B cell (primary cell): ENCODE measurements at regions not wholly inside any gene's neighbourhood (a gene's known extent, or its start where the extent isn't known, plus 50 kb on each side); places are given as distances from the start of the nearest gene placed in this dataset.

Experiments used
- ATAC-seq: fragments of 200-7000 bp; cut with Tn5 transposase; one replicate; pipeline ENCODE4 v1.10.0; 2021; ENCODE audit warnings: low read depth, mild to moderate bottlenecking, moderate number of reproducible peaks, moderate library complexity
- CTCF ChIA-PET: fragments of 350-600 bp; sonication (Branson Sonifier 250); formaldehyde crosslinking; loops from one replicate; lab custom pipeline; 2021; ENCODE audit warnings: antibody characterized with exemption, inconsistent platforms; lab: Charles Lee
- POLR2A ChIA-PET: fragments of 350-600 bp; sonication (Branson Sonifier 250); formaldehyde crosslinking; loops from one replicate; lab custom pipeline; 2021; ENCODE audit warnings: antibody characterized with exemption; lab: Charles Lee
- DNase-seq: peaks from one replicate; pipeline ENCODE4 v3.0.0; 2013
- H2AFZ ChIP-seq: 2 replicates; pipeline ENCODE4 v1.6.1; 2012; ENCODE audit warnings: mild to moderate bottlenecking, low read depth, low read length; ENCODE audit not compliant: insufficient read depth, poor library complexity, severe bottlenecking
- H3K27ac ChIP-seq, 2 donors: 1 replicate in 1 of 2; 2 replicates in 1 of 2; pipeline ENCODE4 v1.5.1; 2012 to 2013; ENCODE audit warnings: low read length in 2 of 2, mild to moderate bottlenecking in 2 of 2, moderate library complexity in 1 of 2
- H3K27me3 ChIP-seq, 4 experiments: fragments of 200-600 bp in 1 of 4; sonication (generic) in 1 of 4; replicated peaks in 1 of 4; 1 replicate in 2 of 4; 2 replicates in 2 of 4; pipeline versions ENCODE4 v1.6.1 to v1.7.0; 2013 to 2016; ENCODE audit warnings: low read length in 3 of 4, mild to moderate bottlenecking in 2 of 4, mixed read lengths in 1 of 4, moderate library complexity in 1 of 4; ENCODE audit not compliant: insufficient read depth in 4 of 4, control insufficient read depth in 3 of 4; ENCODE audit errors: control extremely low read depth in 1 of 4
- H3K36me3 ChIP-seq, 2 experiments: replicated peaks in 1 of 2; 1 replicate in 1 of 2; 2 replicates in 1 of 2; pipeline versions ENCODE4 v1.6.1 to v1.7.1; 2013; ENCODE audit warnings: low read length in 1 of 2; ENCODE audit not compliant: insufficient read depth in 2 of 2, control insufficient read depth in 1 of 2; ENCODE audit errors: control extremely low read depth in 1 of 2, extremely low read depth in 1 of 2
- H3K4me1 ChIP-seq, 2 donors: fragments of 200-600 bp in 1 of 2; sonication (generic) in 1 of 2; 1 replicate in 1 of 2; 2 replicates in 1 of 2; pipeline versions ENCODE4 v1.5.1 to v1.6.1; 2013 to 2017; ENCODE audit warnings: low read length in 2 of 2; ENCODE audit not compliant: control insufficient read depth in 2 of 2, insufficient read depth in 2 of 2
- H3K4me2 ChIP-seq: replicated peaks from 2 replicates; pipeline ENCODE3; 2012; ENCODE audit warnings: mild to moderate bottlenecking, low read depth, low read length; ENCODE audit not compliant: poor library complexity, severe bottlenecking
- H3K4me3 ChIP-seq, 5 experiments: fragments of 200-600 bp in 1 of 5; sonication (generic) in 1 of 5; 1 replicate in 3 of 5; 2 replicates in 2 of 5; pipeline versions ENCODE4 v1.5.1 to v1.7.0; 2011 to 2016; ENCODE audit warnings: low read length in 4 of 5, mild to moderate bottlenecking in 4 of 5, low read depth in 2 of 5, control low read depth in 1 of 5, moderate library complexity in 1 of 5; ENCODE audit not compliant: insufficient read depth in 1 of 5; ENCODE audit errors: control extremely low read depth in 1 of 5, extremely low read depth in 1 of 5
- H3K79me2 ChIP-seq: fragments of 200-600 bp; sonication (generic); one replicate; pipeline ENCODE4 v1.6.0; 2016; ENCODE audit warnings: low read length; ENCODE audit not compliant: control insufficient read depth, insufficient read depth
- H3K9ac ChIP-seq: fragments of 200-600 bp; sonication (generic); 2 replicates; pipeline ENCODE4 v1.6.1; 2017; ENCODE audit warnings: mild to moderate bottlenecking, low read length, moderate library complexity
- H3K9me3 ChIP-seq, 3 donors: one replicate each; pipeline versions ENCODE4 v1.6.1 to v1.7.1; 2013; ENCODE audit warnings: low read length in 2 of 3; ENCODE audit not compliant: control insufficient read depth in 2 of 3, insufficient read depth in 1 of 3; ENCODE audit errors: control extremely low read depth in 1 of 3
- H4K20me1 ChIP-seq: 2 replicates; pipeline ENCODE4 v1.6.0; 2012; ENCODE audit warnings: mild to moderate bottlenecking, low read length; ENCODE audit not compliant: insufficient read depth, control insufficient read depth, poor library complexity, severe bottlenecking
- H3K27ac Mint-ChIP-seq: one replicate; pipeline ENCODE4 v1.8.0; 2021; ENCODE audit warnings: mixed read lengths
- H3K27me3 Mint-ChIP-seq: one replicate; pipeline ENCODE4 v1.8.0; 2021; ENCODE audit warnings: mixed read lengths
- H3K4me1 Mint-ChIP-seq: one replicate; pipeline ENCODE4 v1.8.0; 2021; ENCODE audit warnings: mixed read lengths
- H3K4me3 Mint-ChIP-seq: one replicate; pipeline ENCODE4 v1.8.0; 2021; ENCODE audit warnings: mixed read lengths
- H3K9me3 Mint-ChIP-seq: one replicate; pipeline ENCODE4 v1.8.0; 2022; ENCODE audit warnings: mixed read lengths; ENCODE audit not compliant: insufficient read depth
- CTCF ChIP-seq: fragments of 200-600 bp; IDR thresholded peaks from one replicate; pipeline ENCODE4 v1.8.0; 2022; ENCODE audit warnings: antibody characterized with exemption, mild to moderate bottlenecking
- EZH2 ChIP-seq: IDR thresholded peaks from 2 replicates; pipeline ENCODE4 v1.6.1; 2012; ENCODE audit warnings: borderline replicate concordance, low read depth, mild to moderate bottlenecking, moderate library complexity, low read length; ENCODE audit not compliant: insufficient read depth, poor library complexity, severe bottlenecking
- WGBS: methylation state at CpG from one replicate; pipeline ENCODE4 v1.1.5; 2013; ENCODE audit warnings: missing lambda C conversion rate; ENCODE audit not compliant: insufficient coverage; 5-methylcytosine and 5-hydroxymethylcytosine counted together
- intact Hi-C: fragments of 100-400 bp; cut with micrococcal nuclease; formaldehyde crosslinking; loops from one replicate; pipeline ENCODE4 v1.10.0; 2022

DNA sequence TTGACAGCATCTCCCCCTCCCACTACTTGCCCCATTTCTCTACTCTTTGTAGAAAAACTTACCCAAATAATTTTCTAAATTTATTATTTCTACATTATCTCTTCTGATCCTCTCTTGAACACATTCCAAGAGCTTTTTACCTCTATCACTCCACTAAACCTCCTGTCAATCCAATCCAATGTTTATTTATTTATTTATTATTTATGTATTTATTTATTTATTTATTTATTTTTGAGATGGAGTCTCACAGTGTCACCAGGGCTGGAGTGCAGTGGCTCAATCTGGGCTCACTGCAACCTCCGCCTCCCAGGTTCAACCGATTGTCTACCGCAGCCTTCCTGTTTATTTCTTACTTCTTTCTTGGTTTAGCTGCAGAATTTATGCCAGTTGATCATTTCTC lies 178.5 kb upstream of the GAS1 start:
- no peak overlapping the region for H3K9ac ChIP-seq
- no peaks in the 10 kb centered on the region for H3K9me3 Mint-ChIP-seq
- H3K27ac Mint-ChIP-seq: no peak overlapping the region
- peaks cover 4% of the 10 kb centered on the region for H3K27me3 Mint-ChIP-seq
- POLR2A ChIA-PET: no interaction called here
- peaks cover 0 to 3% (median 0%) of the 10 kb centered on the region in 4 experiments for H3K27me3 ChIP-seq
- intact Hi-C loops: no loop called here
- TF ChIP-seq CTCF (no peak), EZH2 (no peak)
- H3K4me1 Mint-ChIP-seq: no peaks in the 10 kb centered on the region
- no peak overlapping the region for H3K27ac ChIP-seq
- no peak overlapping the region for H3K4me3 Mint-ChIP-seq
- H3K9me3 ChIP-seq: no peaks in the 10 kb centered on the region
- WGBS: 94% methylated on average over 3 of the region's 3 CpGs
- H3K79me2 ChIP-seq: no peaks in the 10 kb centered on the region
- H3K4me3 ChIP-seq: no peak overlapping the region
- no peaks in the 10 kb centered on the region for H3K4me1 ChIP-seq
- H4K20me1 ChIP-seq: no peaks in the 10 kb centered on the region
- DNase-seq: no peak
- no peaks in the 10 kb centered on the region for H3K36me3 ChIP-seq
- no peak for ATAC-seq
- H3K4me2 ChIP-seq: no peak overlapping the region
- no peak overlapping the region for H2AFZ ChIP-seq
- CTCF ChIA-PET: no interaction called here

GRCh38 chr9:87127543-87127942 lies 180.2 kb upstream of the GAS1 start:
- peaks cover 4% of the 10 kb centered on the region for H3K27me3 Mint-ChIP-seq
- Histone ChIP-seq H2AFZ (no peak overlapping the region), H3K79me2 (no peaks in the 10 kb centered on the region), H3K9ac (no peak overlapping the region), H3K27me3 (peaks cover 0 to 3% (median 0%) of the 10 kb centered on the region in 4 experiments), H3K36me3 (no peaks in the 10 kb centered on the region), H3K27ac (no peak overlapping the region), H3K4me2 (no peak overlapping the region), H3K9me3 (no peaks in the 10 kb centered on the region), H3K4me3 (no peak overlapping the region), H4K20me1 (no peaks in the 10 kb centered on the region), H3K4me1 (no peaks in the 10 kb centered on the region)
- no peak overlapping the region for H3K27ac Mint-ChIP-seq
- CTCF ChIA-PET: no interaction called here
- H3K4me3 Mint-ChIP-seq: no peak overlapping the region
- intact Hi-C loops: no loop called here
- no peak for DNase-seq
- TF ChIP-seq CTCF (no peak), EZH2 (no peak)
- no CpG with 5 or more reads among the region's 1 CpG for WGBS
- POLR2A ChIA-PET: no interaction called here
- H3K9me3 Mint-ChIP-seq: no peaks in the 10 kb centered on the region
- H3K4me1 Mint-ChIP-seq: no peaks in the 10 kb centered on the region
- no peak for ATAC-seq
